Lower lobe of right lung (tissue), 2 donors: ENCODE measurements at regions not wholly inside any gene's neighbourhood (a gene's known extent, or its start where the extent isn't known, plus 50 kb on each side); places are given as distances from the start of the nearest gene placed in this dataset.

Experiments used
- ATAC-seq, 2 donors: fragments of 200-7000 bp; cut with Tn5 transposase; one replicate each; pipeline ENCODE4 v1.9.1; 2020 to 2022; ENCODE audit warnings: mild to moderate bottlenecking in 2 of 2, moderate library complexity in 2 of 2
- DNase-seq: peaks from one replicate; pipeline ENCODE4 v3.0.0-alpha.2; 2020
- H3K27ac ChIP-seq: fragments of 200-600 bp; one replicate; pipeline ENCODE4 v1.8.0; 2022
- H3K27me3 ChIP-seq: fragments of 200-600 bp; one replicate; pipeline ENCODE4 v1.8.0; 2022; ENCODE audit warnings: low read depth
- H3K36me3 ChIP-seq: fragments of 200-600 bp; one replicate; pipeline ENCODE4 v1.8.0; 2022; ENCODE audit warnings: mild to moderate bottlenecking
- H3K4me1 ChIP-seq: fragments of 200-600 bp; one replicate; pipeline ENCODE4 v1.8.0; 2022
- H3K4me3 ChIP-seq: fragments of 200-600 bp; one replicate; pipeline ENCODE4 v1.8.0; 2022; ENCODE audit warnings: mild to moderate bottlenecking
- H3K9me3 ChIP-seq: fragments of 200-600 bp; one replicate; pipeline ENCODE4 v1.8.0; 2022
- intact Hi-C: fragments of 100-400 bp; cut with DNase I; formaldehyde crosslinking; loops from one replicate; pipeline ENCODE4 v1.11.0; 2022
- TF ChIP-seq, protein P1 (sequence below): fragments of 200-600 bp; IDR thresholded peaks from one replicate; pipeline ENCODE4 v1.8.0; 2022; ENCODE audit warnings: antibody characterized with exemption, mild to moderate bottlenecking
- donor health status: DM: no; HTN: yes; CAD: no; lungs with severe emphysema.

DNA sequence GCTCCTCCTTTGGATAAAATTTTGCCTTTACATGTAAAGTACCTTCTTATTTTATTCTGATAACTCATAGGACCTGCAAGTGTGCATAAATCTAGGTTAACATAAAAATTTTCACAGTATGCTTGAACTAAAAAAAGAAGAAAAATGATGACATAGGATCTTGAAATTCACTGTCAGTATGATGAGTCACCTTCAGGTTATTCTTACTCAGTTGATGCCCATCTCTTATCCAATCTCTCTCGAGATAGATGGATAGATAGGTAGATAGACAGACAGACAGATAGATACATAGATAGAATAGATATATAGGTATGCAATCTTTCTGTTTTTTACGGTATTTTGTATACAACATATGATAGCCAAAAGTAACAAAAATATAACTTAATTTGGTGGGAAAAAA lies 485.5 kb downstream of the NAF1 start:
- Histone ChIP-seq H3K4me1 (no peaks in the 10 kb centered on the region), H3K27me3 (no peaks in the 10 kb centered on the region), H3K4me3 (no peak overlapping the region), H3K27ac (no peak overlapping the region), H3K36me3 (no peaks in the 10 kb centered on the region), H3K9me3 (peaks cover 6% of the 10 kb centered on the region)
- DNase-seq (no peak), ATAC-seq (no peak)
- TF ChIP-seq, protein P1, sequence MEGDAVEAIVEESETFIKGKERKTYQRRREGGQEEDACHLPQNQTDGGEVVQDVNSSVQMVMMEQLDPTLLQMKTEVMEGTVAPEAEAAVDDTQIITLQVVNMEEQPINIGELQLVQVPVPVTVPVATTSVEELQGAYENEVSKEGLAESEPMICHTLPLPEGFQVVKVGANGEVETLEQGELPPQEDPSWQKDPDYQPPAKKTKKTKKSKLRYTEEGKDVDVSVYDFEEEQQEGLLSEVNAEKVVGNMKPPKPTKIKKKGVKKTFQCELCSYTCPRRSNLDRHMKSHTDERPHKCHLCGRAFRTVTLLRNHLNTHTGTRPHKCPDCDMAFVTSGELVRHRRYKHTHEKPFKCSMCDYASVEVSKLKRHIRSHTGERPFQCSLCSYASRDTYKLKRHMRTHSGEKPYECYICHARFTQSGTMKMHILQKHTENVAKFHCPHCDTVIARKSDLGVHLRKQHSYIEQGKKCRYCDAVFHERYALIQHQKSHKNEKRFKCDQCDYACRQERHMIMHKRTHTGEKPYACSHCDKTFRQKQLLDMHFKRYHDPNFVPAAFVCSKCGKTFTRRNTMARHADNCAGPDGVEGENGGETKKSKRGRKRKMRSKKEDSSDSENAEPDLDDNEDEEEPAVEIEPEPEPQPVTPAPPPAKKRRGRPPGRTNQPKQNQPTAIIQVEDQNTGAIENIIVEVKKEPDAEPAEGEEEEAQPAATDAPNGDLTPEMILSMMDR = no peak
- intact Hi-C loops = no loop called here

DNA sequence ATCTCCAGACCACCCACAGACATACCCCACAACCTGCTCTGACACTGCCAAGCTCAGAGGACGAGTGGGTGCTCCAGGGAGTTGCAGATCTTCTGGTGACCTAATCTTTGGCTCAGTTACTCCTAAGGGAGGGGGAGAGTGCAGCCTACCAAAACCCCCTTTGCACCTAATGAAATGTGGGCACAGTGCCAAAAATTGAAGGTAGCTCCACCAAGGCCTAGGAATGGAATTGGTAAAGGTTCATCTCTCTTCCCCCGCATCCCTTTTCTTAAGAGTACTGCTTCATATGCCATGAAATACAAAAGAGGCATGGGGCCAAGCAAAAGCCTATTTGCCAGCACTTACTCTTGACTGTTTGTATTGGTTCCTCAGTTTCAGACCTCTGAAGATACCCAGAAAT lies 491.0 kb downstream of the NAF1 start:
- TF ChIP-seq, protein P1 = no peak
- no peaks in the 10 kb centered on the region for H3K36me3 ChIP-seq
- DNase-seq (no peak), ATAC-seq (no peak)
- no peak overlapping the region for H3K4me3 ChIP-seq
- H3K4me1 ChIP-seq = no peaks in the 10 kb centered on the region
- H3K27me3 ChIP-seq = no peaks in the 10 kb centered on the region
- no peak overlapping the region for H3K27ac ChIP-seq
- intact Hi-C loops = no loop called here
- H3K9me3 ChIP-seq = peaks cover 6% of the 10 kb centered on the region

DNA sequence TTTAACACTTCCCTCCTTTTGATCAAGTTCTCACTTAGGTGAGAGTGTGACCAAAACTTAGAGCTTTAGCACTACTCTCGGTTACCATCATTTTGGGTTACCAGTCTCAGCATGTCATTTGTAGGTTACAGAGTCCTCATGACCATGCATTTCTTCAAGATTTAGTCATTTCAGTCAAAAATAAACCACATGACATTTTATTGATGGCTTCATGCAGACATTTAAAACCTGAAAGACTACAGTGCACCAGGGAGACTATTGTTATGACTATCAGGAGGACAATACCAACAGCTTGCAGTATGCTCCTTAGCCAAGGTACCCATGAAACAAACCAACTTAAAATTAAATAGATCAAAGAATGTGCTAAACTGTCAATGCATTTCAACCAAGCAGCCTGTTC lies 498.1 kb upstream of the FSTL5 start:
- H3K36me3 ChIP-seq = no peaks in the 10 kb centered on the region
- TF ChIP-seq, protein P1 = no peak
- intact Hi-C loops = no loop called here

DNA sequence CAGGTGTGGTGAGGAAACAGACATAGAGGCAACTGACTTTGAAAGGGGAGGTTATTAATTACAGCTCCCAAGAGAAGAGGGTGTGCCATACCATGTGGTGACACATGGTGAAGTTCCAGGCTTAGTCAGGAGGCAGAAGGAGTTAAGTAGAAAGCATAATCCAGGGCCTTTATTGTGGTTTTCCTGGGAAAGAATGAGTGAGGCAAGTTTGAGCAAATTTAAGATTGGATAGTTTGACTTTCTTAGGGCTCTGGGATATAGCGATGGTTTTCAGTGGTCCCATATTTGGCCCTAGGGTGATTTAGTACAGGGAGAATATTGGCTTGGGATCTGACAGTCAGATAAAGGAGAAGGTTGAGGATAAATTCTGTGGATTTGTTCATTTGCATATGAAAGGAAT lies 495.9 kb upstream of the FSTL5 start:
- intact Hi-C loops = no loop called here
- no peak for DNase-seq

More for the DNA sequence above, 498.1 kb upstream of the FSTL5 start:
- no peak for ATAC-seq
- DNase-seq = no peak
- no peaks in the 10 kb centered on the region for H3K9me3 ChIP-seq
- H3K4me3 ChIP-seq = no peak overlapping the region
- no peaks in the 10 kb centered on the region for H3K27me3 ChIP-seq
- H3K4me1 ChIP-seq = no peaks in the 10 kb centered on the region
- no peak overlapping the region for H3K27ac ChIP-seq

DNA sequence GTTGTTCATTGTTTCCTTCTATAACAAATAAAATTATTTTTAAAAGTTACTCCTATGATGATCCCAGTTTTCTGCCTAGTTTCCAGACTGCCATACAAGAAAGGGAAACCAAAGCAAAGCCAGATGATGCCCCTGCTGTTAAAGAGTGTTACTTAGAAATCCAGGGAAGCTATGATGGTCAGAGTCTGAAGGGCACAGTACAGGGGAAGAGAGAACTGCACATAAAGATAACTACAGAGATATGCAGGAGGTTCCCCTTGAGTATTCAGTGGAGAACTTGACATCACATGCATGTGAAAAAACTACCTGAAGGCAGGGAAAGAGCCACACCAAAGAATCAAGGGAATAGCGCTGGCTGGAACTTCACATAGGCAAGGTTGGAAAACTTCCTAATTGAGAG lies 494.2 kb upstream of the FSTL5 start:
- H3K4me1 ChIP-seq = no peaks in the 10 kb centered on the region
- no peak for ATAC-seq
- no peak overlapping the region for H3K27ac ChIP-seq
- H3K9me3 ChIP-seq = no peaks in the 10 kb centered on the region
- no peaks in the 10 kb centered on the region for H3K36me3 ChIP-seq
- TF ChIP-seq, protein P1 = no peak
- no peaks in the 10 kb centered on the region for H3K27me3 ChIP-seq
- intact Hi-C loops = no loop called here
- no peak overlapping the region for H3K4me3 ChIP-seq
- no peak for DNase-seq

More for the DNA sequence above, 495.9 kb upstream of the FSTL5 start:
- Histone ChIP-seq H3K4me1 (no peaks in the 10 kb centered on the region), H3K4me3 (no peak overlapping the region), H3K27ac (no peak overlapping the region), H3K9me3 (no peaks in the 10 kb centered on the region), H3K36me3 (no peaks in the 10 kb centered on the region), H3K27me3 (no peaks in the 10 kb centered on the region)
- TF ChIP-seq, protein P1 = no peak
- no peak for ATAC-seq

DNA sequence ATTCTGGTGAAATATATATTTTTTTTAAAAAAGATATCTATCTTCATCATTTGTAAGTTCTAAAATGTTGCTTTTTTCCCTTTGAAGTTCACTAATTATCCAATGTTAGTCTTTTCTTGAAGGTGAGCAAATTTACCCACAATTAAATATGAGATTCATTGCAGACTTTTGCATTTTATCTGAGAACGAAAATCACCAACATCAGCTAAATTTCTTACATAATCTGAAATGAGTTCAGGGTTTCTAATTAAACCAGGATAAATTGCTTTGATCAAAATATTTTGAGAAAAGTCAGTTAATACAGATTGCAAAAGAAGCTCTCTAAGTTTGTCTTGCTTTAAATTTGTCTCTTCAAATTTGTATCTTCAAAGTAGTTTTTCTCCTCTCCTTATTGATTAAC lies 486.4 kb upstream of the FSTL5 start:
- no peaks in the 10 kb centered on the region for H3K4me1 ChIP-seq
- intact Hi-C loops = no loop called here
- no peaks in the 10 kb centered on the region for H3K36me3 ChIP-seq
- no peak for ATAC-seq
- no peaks in the 10 kb centered on the region for H3K9me3 ChIP-seq
- no peaks in the 10 kb centered on the region for H3K27me3 ChIP-seq
- H3K4me3 ChIP-seq = no peak overlapping the region
- TF ChIP-seq, protein P1 = no peak
- no peak overlapping the region for H3K27ac ChIP-seq
- DNase-seq = no peak
